Frontal cortex (tissue), 3 donors: ENCODE measurements at regions not wholly inside any gene's neighbourhood (a gene's known extent, or its start where the extent isn't known, plus 50 kb on each side); places are given as distances from the start of the nearest gene placed in this dataset.

Experiments used
- DNase-seq, 2 donors: peaks; one replicate each; pipeline ENCODE4 v3.0.0; 2012; ENCODE audit warnings: low spot score in 2 of 2
- FAIRE-seq: peaks from 2 replicates; lab custom pipeline; 2012; peaks lifted over from hg19 to GRCh38; lab: Jason Lieb, UNC
- donor health status: control.
- donor health status: control.
- donor health status: control.

DNA sequence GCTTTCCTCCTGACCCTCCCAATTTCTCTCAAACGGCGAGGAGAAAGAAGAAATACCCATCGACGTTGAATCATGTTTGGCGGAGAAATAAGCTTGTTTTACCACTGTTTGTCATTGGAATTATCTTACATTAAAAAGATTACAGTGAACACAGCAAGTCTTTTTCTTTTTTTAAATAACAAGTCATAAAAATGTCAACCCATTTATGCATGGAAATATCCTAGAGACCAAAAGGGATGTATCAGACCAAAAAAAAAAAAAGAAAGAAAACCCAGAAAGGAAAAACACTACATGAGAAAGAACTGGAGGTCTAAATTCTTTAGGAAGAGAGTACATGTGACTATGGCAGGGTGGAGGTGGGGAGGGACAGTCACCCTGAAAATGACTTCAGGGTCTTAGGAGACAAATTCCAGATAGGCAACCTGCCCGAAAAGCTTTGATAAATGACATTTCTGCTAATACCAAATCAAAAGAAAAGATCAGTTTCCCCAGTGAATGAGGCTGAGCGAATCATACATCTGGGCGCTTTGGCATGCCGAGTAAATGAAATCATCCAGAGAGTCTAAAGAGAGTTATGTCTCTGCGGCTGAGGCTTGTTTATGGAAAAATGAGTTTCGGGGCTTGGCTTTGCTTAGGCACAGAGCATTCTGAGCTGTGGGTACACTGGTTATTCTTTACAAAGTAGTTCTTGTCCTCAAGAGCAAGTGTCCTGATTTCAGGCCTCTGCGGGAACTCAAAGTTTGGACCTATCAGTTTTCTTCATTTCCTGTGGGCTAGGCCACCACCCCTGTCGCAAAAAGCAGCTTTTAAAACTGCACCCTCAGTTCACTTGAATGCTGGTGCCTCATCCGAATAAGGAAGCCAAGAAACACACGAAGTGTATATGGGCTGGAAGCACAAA is 110.1 kb upstream of the TGFBR2 start:
- DNase-seq (no peak), FAIRE-seq (no peak)

DNA sequence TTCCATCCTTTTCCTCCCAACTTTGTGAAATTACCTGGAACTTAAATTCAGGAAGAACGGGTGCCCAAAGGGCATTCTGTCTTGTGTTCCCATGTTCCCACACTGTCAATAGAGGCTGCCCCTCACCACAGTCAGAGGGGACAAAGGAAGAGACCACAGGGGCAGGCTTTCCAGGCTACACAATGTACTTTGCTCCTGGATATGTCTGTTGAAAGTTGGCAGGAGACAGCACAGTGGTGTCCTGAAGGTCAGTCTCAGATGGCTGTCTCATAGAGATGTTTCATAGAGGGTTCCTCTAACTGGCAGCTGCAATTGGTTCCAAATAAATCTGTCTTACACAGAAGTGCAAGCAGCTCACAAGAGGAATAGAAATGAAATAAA is 107.8 kb upstream of the TGFBR2 start:
- FAIRE-seq, result no peak
- DNase-seq, result no peak

DNA sequence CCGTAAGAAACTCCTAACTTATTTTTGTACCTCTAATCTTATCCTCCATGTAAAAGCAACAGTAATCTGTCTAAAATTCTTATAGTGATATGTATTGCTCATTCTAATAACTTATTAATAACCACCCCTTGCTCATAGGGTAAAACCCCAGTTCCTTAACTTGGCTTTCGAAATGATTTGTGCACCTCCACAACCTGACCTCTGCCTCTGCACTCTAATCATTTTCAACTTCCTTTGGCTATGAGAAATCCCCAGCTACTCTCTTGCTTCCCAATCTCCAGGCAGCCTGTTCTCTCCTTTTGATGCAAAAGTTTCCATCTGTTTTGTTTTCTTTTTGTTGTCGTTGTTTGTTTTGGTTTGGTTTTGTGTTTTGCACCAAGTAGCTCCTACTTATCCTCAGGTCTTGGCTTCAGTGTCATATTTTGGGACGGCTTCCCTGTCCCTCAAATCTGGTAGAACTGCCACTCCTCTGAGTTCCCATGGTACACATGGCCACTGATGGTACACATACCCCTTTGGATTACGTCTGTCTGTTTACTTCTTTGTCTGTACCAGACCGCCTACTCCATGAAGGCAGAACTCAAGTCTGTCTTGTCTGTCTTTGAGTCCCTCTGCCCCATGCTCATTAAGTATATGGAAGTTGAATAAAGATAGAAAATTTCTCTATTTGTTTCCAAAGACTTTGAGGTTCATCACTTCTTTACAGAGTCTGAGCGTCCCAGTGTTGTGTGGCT is 105.6 kb upstream of the TGFBR2 start:
- DNase-seq (no peak), FAIRE-seq (no peak)

DNA sequence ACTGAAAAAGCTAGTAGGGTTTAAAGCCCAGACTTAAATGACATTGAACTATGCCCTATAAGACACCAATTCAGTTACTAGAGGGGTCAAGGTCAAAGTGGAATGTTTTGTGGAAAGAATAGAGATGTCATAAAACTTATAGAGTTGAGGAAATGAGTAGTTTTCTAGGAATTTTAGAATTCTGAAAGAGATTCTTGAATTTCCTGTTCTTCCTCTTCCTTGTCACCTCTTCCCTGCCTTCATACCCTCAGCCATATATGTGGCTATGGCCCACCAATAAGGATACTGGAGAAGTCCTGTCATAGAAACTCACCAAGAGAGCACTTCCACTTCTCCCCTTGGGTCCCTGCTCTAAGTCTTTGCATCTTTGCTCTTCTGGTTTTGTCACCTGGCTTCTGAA is 104.9 kb upstream of the TGFBR2 start:
- DNase-seq, result no peak
- FAIRE-seq, result no peak

DNA sequence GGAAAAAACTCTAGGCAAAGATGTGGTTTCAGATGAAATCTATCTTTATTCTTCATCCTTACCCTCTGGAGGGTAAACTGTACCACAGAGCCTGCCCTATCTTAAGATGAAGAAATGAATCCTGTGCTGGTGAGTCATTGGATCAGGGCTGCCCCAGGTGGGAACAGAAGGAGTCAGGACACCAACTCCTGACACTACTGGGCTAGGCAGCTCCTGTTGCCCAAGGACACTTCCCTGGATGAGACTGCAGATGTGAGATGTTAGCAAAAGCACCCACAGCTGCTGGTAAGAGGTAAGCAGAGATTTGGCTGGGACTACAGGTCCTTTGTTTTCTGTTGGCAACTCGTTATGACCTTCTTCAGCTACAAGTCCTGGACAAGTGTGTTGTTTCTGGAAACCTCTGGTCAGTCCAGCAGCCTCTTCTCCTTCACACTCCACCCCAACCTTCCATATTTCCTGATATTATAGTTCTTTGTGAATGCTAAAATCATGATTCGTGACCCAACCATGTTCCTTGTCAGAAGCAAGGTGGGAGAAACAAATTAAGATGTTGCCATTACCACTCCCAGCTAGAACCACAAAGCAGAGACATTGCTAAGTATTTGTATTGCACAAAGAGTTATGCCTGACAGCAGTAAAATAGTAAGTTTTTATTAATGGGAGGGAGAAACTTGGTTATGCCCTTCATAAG is 104.2 kb upstream of the TGFBR2 start:
- DNase-seq, result no peak

DNA sequence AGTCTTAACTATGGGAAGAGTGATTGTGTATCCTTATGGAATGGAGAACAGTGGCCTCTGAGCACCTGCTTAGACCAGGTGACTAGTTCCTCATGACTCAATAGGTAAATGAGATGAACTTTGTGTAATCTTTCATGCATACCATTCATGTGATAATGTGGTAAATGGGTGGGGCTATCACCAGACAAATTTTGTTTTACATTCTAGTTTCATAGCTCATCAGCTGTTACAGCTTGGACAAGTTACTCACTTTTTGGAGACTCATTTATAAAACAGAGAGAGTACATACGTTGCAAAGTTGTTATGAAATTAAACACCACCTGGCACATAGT is 103.7 kb upstream of the TGFBR2 start:
- no peak for DNase-seq
- no peak for FAIRE-seq

More for the DNA sequence above, 104.2 kb upstream of the TGFBR2 start:
- no peak for FAIRE-seq

DNA sequence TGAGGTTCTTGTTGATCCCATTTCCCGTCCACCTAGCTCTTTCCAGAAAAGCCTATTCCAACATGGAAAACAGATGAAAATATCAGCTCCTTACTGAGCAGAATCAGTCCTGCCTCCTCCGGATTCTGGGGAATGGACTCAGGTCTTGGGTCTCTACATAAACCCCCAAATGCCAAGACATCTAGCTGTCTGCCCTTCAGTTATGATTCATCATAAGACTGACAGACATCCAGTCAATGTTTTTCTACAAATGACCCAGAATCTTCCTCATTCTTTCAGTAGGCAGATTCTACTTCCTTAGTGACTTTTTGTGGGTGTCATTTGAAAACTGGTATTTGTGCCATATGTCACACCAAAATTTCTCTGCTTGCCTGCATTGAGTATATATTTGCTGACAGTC is 103.0 kb upstream of the TGFBR2 start:
- FAIRE-seq, result no peak

DNA sequence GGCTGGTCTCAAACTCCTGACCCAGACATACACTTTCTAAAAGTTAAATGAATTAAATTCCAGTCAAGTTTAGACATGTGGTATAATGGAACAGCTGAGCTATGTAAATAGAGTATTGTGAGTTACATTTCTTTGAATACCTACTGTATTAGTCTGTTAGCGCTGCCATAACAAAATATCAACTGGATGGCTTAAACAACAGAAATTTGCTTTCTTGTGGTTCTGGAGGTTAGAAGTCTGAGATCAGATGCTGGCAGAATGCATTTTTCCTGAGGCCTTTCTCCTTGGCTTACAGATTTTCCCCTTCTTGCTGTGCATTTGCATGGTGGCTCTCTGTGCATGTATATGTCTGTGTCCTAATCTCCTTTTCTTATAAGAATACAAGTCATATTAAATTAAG is 101.5 kb upstream of the TGFBR2 start:
- FAIRE-seq (no peak), DNase-seq (no peak)

More for the DNA sequence above, 103.0 kb upstream of the TGFBR2 start:
- no peak for DNase-seq

DNA sequence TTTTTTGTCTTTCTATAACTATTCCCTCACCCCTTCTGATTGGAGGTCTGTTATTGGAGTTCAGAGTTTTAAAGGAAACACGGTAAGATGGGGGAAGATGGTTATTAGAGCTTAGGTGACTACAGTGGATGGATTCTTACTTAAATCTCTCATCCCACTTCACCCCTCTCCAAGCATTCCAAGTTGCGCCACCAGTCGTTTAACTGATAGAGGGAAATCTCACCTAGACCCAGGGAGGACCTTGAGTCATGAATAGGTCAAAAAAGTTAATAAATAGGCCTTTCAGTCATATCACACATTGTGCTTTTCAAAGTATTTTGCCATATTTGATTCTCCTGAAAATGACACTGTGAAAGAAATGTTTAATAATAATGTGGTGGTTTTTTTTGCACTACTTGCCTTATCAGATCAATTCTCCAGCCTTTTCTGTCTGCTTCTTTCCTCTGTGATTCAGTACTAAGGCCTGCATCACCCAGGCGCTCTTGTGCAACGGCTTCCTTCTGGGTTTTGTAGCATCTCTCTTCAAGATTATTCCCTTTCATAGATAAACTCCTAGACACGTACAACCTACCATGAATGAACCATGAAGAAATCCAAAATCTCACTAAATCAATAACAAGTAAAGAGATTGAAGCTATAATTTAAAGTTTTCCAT is 100.4 kb upstream of the TGFBR2 start:
- DNase-seq (no peak), FAIRE-seq (no peak)

DNA sequence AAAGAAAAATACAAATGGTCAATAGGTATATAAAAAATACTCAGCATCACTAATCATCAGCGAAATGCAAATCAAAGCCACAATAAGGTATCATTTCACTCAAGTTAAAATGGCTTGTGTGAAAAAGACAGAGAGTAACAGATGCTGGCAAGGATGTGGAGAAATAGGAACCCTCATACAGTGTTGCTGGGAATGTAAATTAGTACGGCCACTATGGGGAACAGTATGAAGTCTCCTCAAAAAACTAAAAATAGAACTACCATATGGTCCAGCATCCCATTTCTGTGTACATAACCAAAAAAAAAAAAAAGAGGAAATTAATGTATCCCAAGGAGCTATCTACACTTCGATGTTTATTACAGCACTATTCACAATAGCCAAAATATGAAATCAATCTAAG is 98.1 kb upstream of the TGFBR2 start:
- FAIRE-seq, result no peak
- no peak for DNase-seq

DNA sequence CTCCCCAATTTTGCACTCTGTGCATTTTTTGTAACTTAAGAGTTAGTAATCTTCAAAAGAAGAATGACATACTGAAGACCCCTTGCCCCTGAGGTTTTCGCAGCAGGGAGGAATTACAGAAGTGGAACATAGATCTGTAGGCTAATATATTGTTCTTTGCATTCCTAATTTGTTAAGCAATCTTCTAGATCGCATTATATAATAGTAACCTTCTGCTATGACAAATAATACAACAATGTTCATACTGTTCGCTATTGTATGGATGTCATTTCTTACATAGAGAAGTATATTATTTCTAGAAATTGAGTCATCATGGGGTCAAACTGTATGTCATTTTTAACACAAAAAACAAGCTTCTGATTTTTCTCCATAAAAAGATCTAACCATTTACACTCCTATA is 95.8 kb upstream of the TGFBR2 start:
- no peak for FAIRE-seq

DNA sequence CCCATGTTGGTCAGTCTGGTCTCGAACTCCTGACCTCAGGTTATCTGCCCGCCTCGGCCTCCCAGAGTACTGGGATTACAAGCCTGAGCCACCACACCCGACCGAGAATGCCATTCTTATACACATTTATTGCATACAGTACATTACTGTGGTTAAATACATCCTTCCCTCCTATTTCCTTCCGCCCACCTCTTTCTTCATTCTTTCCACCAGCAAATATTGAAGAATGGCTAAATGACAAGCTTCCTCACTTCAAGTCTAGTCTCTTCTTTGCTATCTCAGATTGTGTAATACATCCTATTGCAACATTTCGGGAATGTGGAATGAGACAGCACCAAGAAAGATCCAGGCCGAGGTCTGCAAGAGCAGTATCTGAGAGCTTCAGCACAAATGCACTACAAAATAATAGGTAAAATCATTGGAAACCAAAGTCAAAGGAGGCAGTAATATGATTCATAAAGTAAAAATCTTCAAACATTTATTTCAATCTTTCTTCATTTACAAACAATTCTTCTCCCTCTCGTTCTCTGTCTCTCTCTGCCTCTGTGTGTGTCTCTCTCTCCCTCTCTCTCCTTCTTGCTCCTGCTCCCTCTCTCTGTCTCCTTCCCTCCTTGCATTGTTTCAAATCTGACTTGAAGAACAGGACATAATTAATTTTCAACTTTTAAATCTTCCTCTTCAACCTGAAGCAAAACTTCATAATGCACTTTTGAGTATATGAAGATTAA is 94.7 kb upstream of the TGFBR2 start:
- DNase-seq, result no peak
- no peak for FAIRE-seq

More for the DNA sequence above, 95.8 kb upstream of the TGFBR2 start:
- no peak for DNase-seq

DNA sequence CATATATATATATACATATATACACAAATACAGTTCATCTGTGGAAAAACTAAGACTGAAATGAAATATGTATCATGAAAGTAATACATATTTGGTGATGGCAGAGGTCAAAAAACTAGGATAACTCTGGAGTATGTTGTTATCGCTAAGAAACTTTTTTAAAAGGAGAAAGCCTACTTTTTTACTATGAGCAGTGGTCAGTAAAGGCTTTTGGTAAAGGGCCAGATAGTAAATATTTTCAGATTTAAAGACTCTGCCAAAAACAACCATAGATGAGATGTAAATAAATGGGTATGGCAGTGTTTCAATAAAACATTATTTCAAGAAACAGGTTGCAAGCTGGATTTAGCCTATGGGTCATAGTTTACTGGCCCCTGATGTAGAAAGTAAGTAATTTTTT is 93.8 kb upstream of the TGFBR2 start:
- DNase-seq (no peak), FAIRE-seq (no peak)

DNA sequence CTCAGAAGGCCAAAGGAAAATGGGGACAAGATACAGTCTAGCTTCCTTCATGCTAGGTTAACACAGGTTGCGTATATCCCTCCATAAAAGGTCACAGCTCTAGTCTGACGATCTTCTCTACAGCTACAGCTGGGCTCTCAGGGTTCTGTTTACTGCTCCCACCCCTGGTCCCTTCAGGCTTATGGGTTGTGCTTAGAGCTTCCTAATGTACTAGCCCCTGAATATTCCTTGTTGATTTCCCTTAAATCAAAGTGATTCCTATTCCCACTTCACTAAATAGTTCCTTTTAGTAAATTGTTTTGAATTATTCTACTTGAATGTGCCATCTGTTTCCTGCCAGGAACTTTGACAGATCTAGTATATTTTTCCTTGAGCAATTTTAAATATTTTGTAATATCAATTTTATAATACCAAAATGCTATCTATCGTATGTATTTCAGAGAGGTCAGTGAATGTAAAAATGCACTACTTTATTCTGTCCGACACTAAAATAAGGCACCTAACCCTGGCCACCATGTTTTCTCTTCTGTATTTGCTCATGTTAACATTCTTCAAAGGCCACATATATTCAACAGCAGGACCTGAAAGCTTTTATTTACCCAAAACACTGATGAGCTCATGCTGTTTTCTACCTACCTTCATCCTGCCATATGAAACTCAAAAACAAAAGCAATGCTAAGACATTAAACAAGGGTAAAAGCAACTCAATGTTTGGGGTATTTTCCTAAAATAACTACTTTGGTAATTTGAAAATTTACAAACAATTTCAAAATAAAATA is 92.8 kb upstream of the TGFBR2 start:
- no peak for DNase-seq
- no peak for FAIRE-seq

DNA sequence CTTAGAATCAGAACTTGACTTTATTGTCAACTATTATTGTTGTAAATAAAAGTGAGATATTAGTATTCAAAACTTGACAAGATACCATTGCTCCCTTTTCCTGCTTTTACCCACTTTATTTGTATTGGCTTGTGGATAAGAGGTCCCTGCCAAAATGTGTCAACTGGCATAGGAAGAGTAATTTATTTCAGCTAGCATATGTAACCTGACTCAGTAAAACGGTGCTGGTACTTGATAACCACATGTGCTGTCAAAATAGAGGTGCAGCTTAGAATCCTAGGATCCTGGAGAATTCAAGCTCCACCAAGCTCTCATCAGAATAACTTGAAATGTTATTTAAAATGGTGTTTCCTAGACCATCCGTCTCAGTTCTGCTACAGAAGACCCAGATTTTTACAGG is 90.2 kb upstream of the TGFBR2 start:
- FAIRE-seq, result no peak
- DNase-seq, result no peak

DNA sequence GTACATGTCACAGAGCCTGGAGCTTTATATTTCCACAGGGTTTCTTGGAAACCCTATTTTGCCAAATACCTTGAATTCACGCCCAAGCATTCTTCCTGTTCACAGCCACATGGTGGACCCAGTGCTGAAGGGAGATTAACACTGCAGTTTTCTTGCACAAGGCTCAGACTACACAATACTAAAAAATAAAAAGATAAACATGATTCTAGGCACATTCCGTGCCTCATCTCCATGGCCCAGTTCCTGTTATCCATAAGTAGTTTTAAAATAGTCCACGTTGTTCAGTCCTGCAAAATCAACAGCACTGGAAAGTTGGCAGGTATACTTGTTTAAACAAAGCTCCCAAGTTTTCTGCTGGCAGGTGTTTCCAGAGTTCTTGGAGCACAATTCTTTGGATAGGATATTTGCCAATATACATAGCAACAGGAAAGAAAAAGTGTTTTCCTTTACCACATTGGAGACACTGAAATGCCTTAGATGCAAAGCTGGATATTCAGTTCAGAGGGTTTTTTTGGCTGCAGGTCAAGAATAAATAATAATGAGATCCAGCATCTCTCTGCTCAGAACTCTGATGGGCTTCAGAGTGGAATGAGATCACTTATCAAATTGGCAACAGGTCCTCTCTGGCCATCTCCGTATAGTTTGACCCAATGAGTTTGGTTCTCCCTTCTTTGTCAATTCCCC is 88.1 kb upstream of the TGFBR2 start:
- DNase-seq (no peak), FAIRE-seq (no peak)

DNA sequence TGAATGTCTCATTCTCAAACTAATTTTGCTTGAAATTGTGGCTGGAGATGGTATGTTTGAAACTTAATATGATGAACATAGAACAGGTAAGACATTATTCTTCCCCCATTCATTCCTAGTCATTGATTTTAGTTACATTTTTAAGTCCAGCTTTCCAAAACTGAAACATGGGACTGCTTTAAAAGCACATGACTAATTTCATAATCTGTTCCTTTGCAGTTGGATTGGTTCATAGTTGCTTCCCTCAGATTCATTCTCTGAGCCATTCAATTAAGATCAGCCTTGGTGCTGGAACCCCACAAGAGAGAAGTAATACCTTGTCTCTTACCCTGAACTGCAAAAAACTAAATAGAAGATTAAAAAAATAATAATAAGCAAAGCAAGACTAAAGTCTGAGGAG is 87.5 kb upstream of the TGFBR2 start:
- DNase-seq, result no peak
- FAIRE-seq, result no peak

DNA sequence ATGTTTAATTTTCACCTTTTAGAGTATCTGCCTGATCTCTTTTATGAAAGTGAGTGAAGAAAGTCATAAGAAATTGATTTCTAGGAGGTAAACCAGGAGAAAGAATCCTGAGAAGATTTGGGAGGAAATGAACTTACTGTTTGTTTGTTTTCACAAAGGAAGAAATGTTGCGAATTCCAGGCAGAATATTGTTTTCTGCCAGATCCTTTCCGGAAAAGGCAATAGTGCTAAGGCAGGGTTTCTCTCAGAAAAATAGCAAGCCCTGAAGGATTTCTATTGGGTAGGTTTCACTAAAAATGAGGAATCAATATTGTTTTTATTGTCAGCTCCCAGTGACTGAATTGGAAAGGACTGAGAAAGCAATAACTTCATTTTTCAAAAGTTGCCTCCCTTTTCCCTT is 85.7 kb upstream of the TGFBR2 start:
- FAIRE-seq (no peak), DNase-seq (no peak)
